Tibial nerve (tissue), 4 donors: ENCODE measurements at regions not wholly inside any gene's neighbourhood (a gene's known extent, or its start where the extent isn't known, plus 50 kb on each side); places are given as distances from the start of the nearest gene placed in this dataset.

Experiments
- DNase-seq, 2 donors: peaks; one replicate each; pipeline ENCODE4 v3.0.0-alpha.2; 2019; ENCODE audit warnings: low spot score in 2 of 2
- H3K27ac ChIP-seq, 4 donors: fragments of 200-600 bp; sonication (generic) in 3 of 4; one replicate each; pipeline ENCODE4 v1.5.1; 2017 to 2019; ENCODE audit warnings: mild to moderate bottlenecking in 1 of 4
- H3K27me3 ChIP-seq, 2 donors: fragments of 200-600 bp; sonication (generic) in 1 of 2; one replicate each; pipeline versions ENCODE4 v1.5.1 to v1.6.0; 2017 to 2019
- H3K36me3 ChIP-seq, 3 donors: fragments of 200-600 bp; sonication (generic); one replicate each; pipeline ENCODE4 v1.5.1; 2018 to 2019
- H3K4me1 ChIP-seq, 4 donors: fragments of 200-600 bp; sonication (generic) in 3 of 4; one replicate each; pipeline ENCODE4 v1.5.1; 2017 to 2019
- H3K4me3 ChIP-seq, 4 donors: fragments of 200-600 bp; sonication (generic) in 3 of 4; one replicate each; pipeline ENCODE4 v1.5.1; 2017 to 2019; ENCODE audit warnings: mild to moderate bottlenecking in 1 of 4, moderate library complexity in 1 of 4
- H3K9me3 ChIP-seq, 4 donors: fragments of 200-600 bp; sonication (generic) in 3 of 4; one replicate each; pipeline ENCODE4 v1.5.1; 2017 to 2019
- EP300 ChIP-seq, 2 donors: sonication (generic); formaldehyde crosslinking; IDR thresholded peaks; one replicate each; pipeline ENCODE4 v1.6.1; 2017; ENCODE audit warnings: antibody characterized with exemption in 2 of 2, mild to moderate bottlenecking in 1 of 2
- POLR2A ChIP-seq, 2 donors: fragments of 450-650 bp; IDR thresholded peaks; one replicate each; pipeline ENCODE4 v1.6.1; 2017; ENCODE audit warnings: antibody characterized with exemption in 2 of 2, mild to moderate bottlenecking in 2 of 2, moderate library complexity in 2 of 2
- WGBS, 2 donors: methylation state at CpG; one replicate each; pipeline ENCODE4 v1.1.5; 2018; 5-methylcytosine and 5-hydroxymethylcytosine counted together
- TF ChIP-seq, protein P1 (sequence below), 5 experiments: fragments of 200-600 bp in 3 of 5; fragments of 450-650 bp in 2 of 5; sonication (generic) in 3 of 5; IDR thresholded peaks; one replicate each; pipeline ENCODE4 v1.5.1; 2016 to 2019; ENCODE audit warnings: antibody characterized with exemption in 5 of 5, mild to moderate bottlenecking in 3 of 5, moderate library complexity in 2 of 5

DNA sequence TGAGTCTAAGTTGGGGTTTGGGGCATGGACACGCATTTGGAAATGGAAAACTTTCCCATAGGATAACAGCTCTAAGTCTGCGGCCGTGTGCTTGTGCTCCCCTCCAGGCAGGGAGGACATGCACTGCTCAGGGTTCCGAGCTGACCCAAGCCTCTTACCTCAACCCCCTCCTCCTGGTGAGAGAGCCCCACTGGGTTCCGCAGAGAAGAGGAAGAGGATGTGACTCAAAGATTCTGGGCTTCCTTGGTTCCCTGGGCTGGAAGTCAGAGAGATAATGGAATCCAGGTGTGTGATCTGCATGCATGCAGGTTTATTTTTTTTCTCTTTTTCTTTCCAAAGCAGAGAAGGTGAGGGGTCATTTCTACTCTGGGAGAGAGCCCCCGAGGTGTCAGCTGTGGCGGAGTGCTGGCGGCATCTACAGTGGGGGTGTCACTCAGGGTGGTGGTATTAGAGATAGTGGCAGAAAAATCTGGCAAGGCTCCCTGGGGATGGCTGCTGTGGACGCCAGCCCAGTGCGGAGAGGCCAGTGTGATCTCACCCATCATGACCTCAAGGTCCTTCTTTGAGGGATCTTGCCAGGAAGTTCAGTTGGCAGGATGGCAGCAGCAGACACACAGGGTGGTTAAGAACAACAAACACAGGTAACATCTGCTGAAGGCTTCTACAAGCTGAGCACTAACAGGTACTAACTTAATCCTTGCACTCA is 168.7 kb upstream of the HAND2 start:
- Histone ChIP-seq H3K4me1 (no peaks in the 10 kb centered on the region), H3K27me3 (no peaks in the 10 kb centered on the region), H3K4me3 (no peak overlapping the region), H3K27ac (no peak overlapping the region), H3K36me3 (no peaks in the 10 kb centered on the region), H3K9me3 (no peaks in the 10 kb centered on the region)
- whole genome bisulfite sequencing, 2 donors: 65% methylated on average over 9 to 10 of the region's 10 CpGs
- no peak for DNase-seq
- no peak for TF ChIP-seq EP300 (IDR thresholded peaks at IDR 0.05)
- TF ChIP-seq POLR2A (IDR thresholded peaks at IDR 0.05): no peak
- TF ChIP-seq, protein P1, sequence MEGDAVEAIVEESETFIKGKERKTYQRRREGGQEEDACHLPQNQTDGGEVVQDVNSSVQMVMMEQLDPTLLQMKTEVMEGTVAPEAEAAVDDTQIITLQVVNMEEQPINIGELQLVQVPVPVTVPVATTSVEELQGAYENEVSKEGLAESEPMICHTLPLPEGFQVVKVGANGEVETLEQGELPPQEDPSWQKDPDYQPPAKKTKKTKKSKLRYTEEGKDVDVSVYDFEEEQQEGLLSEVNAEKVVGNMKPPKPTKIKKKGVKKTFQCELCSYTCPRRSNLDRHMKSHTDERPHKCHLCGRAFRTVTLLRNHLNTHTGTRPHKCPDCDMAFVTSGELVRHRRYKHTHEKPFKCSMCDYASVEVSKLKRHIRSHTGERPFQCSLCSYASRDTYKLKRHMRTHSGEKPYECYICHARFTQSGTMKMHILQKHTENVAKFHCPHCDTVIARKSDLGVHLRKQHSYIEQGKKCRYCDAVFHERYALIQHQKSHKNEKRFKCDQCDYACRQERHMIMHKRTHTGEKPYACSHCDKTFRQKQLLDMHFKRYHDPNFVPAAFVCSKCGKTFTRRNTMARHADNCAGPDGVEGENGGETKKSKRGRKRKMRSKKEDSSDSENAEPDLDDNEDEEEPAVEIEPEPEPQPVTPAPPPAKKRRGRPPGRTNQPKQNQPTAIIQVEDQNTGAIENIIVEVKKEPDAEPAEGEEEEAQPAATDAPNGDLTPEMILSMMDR (IDR thresholded peaks at IDR 0.05): no peak

DNA sequence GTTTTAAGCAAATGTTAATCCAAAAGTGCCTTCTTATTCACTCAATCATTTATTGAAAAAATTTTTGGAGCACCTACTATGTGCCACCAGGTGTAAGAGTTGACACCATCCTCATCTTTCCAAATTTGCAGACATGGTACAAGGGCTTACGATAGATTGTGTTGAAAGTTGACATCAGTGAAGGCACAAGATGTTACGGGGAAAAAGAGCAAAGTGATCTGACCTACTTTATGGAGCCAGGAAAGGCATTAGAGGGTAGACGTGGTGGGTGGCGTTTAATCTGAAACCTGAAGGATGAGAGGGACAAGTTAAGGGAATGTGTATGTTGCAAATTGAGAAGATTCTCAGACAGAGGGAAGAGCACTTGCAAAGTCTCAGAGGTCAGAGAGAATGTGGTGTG is 167.8 kb upstream of the HAND2 start:
- Histone ChIP-seq H3K27ac (no peak overlapping the region), H3K4me3 (no peak overlapping the region), H3K9me3 (no peaks in the 10 kb centered on the region), H3K36me3 (no peaks in the 10 kb centered on the region), H3K27me3 (no peaks in the 10 kb centered on the region), H3K4me1 (no peaks in the 10 kb centered on the region)
- TF ChIP-seq EP300 (IDR thresholded peaks at IDR 0.05) (no peak), POLR2A (IDR thresholded peaks at IDR 0.05) (no peak)
- TF ChIP-seq, protein P1 (IDR thresholded peaks at IDR 0.05): no peak
- DNase-seq: no peak
- WGBS, 2 donors: 66 to 84% methylated on average over 4 of the region's 4 CpGs

DNA sequence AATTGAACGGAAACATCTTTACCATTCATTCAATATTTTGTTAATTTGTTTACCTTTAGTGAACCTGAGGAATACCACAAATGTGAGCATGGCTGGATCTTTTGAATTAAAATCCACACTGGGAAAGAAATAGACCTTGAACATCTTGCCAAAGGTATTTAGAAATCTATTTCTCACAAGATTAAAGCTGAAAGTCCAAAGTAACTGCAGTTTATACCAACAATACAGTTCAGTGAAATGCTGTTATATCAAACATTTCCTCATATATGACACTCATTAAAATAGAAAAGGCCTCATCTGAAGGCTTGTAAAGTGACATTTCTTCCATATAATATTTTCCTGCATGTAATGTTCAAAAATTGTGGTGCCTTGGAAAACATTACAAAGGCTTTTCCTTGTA is 166.5 kb upstream of the HAND2 start:
- H3K27me3 ChIP-seq: no peaks in the 10 kb centered on the region
- 82 to 97% methylated on average over 1 of the region's 1 CpG for WGBS, 2 donors
- H3K4me1 ChIP-seq: no peaks in the 10 kb centered on the region
- no peaks in the 10 kb centered on the region for H3K9me3 ChIP-seq
- H3K27ac ChIP-seq: no peak overlapping the region
- DNase-seq: no peak
- H3K36me3 ChIP-seq: no peaks in the 10 kb centered on the region
- TF ChIP-seq, protein P1 (IDR thresholded peaks at IDR 0.05): no peak
- no peak for TF ChIP-seq POLR2A (IDR thresholded peaks at IDR 0.05)
- no peak for TF ChIP-seq EP300 (IDR thresholded peaks at IDR 0.05)
- no peak overlapping the region for H3K4me3 ChIP-seq

DNA sequence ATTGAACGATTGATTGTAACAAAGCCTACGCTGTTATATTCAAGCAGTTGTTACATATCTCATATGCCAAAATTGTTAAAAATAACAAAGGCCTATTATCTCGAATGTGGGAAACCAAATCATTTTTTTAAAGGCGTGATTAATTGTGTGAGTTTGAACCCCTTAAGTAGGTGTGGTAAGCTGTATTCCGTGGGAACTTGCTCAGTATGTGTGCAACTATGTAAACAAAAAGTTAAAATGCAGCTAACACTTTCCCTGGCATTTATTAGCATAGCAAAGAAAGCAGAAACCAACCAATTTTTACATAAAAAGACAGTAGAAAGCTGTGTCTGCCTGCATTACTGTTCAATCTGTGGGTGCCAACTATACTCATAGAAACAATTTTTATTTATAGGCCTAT is 166.0 kb upstream of the HAND2 start:
- Histone ChIP-seq H3K36me3 (no peaks in the 10 kb centered on the region), H3K27me3 (no peaks in the 10 kb centered on the region), H3K4me1 (no peaks in the 10 kb centered on the region), H3K4me3 (no peak overlapping the region), H3K9me3 (no peaks in the 10 kb centered on the region), H3K27ac (no peak overlapping the region)
- DNase-seq: no peak
- WGBS, 2 donors: 30 to 32% methylated on average over 5 of the region's 5 CpGs
- TF ChIP-seq POLR2A (IDR thresholded peaks at IDR 0.05) (no peak), EP300 (IDR thresholded peaks at IDR 0.05) (no peak)
- TF ChIP-seq, protein P1 (IDR thresholded peaks at IDR 0.05): no peak

DNA sequence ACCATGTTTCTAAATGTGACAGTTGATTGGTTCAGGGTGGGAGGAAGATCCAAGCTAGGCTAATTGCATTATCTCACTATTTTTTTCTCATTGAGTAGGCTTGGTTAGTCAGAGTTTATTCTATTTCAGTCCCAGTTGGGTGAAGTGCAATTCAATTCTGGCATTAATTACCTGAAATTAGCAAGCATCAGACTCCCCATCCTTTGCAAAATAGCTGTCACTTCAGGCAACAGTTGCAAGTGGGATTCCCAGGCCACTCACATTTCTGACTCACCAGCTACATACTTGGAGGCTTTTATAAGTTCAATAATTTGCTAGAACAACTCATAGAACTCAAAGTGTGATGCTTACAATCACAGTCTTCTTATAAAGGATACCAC is 155.8 kb upstream of the HAND2 start:
- Histone ChIP-seq H3K4me1 (peaks cover 0 to 5% (median 0%) of the 10 kb centered on the region in 4 donors), H3K27ac (no peak overlapping the region), H3K9me3 (no peaks in the 10 kb centered on the region), H3K4me3 (no peak overlapping the region), H3K36me3 (no peaks in the 10 kb centered on the region), H3K27me3 (no peaks in the 10 kb centered on the region)
- TF ChIP-seq, protein P1 (IDR thresholded peaks at IDR 0.05): no peak
- TF ChIP-seq POLR2A (IDR thresholded peaks at IDR 0.05) (no peak), EP300 (IDR thresholded peaks at IDR 0.05) (no peak)
- no peak for DNase-seq
